ENCODE measurements at regions not wholly inside any gene's neighbourhood (a gene's known extent, or its start where the extent isn't known, plus 50 kb on each side); places are given as distances from the start of the nearest gene placed in this dataset.
"Not testable (repeated sequence)": the region's sequence is repeated elsewhere in the genome, so short reads cannot be mapped to it uniquely, and the experiment has no call there.

- not testable (repeated sequence) for DNase-seq
Measured at GRCh38 chr5:145652700-145653099, 182.4 kb downstream of the PRELID2 start.

DNA sequence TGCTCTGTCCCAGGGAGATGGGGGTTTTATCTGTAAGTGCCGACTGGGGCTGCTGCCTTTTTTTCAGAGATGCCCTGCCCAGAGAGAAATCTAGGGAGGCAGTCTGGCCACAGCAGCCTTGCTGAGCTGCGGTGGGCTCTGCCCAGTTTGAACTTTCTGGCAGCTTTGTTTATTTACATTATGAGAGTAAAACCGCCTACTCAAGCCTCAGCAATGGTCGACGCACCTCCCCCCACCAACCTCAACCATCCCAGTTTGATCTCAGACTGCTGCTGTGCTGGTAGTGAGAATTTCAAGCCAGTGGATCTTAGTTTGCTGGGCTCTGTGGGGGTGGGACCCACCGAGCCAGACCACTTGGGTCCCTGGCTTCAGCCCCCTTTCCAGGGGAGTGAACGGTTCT is 188.0 kb downstream of the PRELID2 start:
- DNase-seq = not testable (repeated sequence)

DNA sequence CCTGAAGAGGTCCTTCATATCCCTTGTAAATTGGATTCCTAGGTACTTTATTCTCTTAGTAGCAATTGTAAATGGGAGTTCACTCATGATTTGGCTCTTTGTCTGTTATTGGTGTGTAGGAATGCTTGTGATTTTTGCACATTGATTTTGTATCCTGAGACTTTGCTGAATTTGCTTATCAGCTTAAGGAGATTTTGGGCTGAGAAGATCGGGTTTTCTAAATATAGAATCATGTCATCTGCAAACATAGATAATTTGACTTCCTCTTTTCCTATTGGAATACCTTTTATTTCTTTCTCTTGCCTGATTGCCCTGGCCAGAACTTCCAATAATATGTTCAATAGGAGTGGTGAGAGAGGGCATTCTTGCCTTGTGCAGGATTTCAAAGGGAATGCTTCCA is 191.9 kb downstream of the PRELID2 start:
- DNase-seq = not testable (repeated sequence)

DNA sequence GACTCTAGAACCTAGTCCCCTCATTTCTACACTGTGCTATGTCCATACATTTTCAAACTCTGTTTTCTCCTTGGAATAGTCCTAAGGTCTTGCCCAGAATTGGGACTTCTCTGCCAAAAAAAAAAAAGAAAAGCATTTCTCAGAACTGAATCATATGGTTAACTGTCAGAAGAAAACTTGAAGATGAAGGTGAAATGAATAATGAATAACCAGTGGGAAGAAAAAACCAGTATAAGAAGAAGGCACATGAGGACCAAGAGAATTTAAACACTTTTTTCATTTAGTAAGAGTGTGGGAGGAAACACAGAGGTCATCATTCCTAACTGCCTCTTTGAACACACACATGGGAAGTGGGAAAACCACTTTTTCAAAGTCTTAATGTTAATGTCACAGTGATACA is 197.7 kb downstream of the PRELID2 start:
- DNase-seq = no peak

DNA sequence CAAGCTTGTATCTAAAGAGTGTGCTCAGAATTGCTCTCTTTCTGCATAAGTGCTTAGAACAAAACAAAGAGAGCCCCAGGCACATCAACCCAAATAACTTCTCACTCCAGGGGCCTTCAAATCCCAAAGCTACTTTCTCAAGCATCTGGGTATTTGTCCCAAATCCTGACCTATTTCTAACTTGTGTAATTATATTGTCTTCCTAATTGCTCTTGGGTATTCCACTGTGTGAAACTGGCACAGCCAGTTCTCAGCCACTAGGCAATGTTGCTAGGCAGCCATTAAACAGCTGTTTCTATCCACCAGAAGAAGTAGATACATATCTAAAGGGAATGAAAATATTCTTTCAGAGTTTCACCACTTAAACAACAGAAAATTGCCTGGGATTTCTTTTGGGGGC is 198.8 kb downstream of the PRELID2 start:
- no peak for DNase-seq

GRCh38 chr5:145633474-145633873 is 201.7 kb downstream of the PRELID2 start:
- DNase-seq = no peak

DNA sequence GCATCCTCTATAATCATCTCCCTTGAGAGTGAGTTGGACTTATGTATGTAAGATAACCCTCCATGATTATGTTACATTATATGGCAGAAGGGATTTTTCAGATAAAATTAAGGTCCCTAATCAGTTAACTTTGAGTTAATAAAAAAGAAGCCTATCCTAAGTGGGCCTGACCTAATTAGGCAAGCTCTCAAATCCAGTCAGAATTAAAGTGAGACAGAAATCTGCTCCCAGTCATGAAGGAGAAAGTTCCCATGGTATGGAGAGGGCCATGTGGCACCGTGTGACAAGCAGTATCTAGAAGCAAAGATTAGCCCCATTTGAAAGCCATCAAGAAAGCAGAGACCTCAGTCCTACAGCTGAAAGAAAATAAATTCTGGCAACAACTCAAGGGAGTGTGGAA is 202.4 kb downstream of the PRELID2 start:
- no peak for DNase-seq

GRCh38 chr5:145629047-145629446 is 206.1 kb downstream of the PRELID2 start:
- no peak for DNase-seq

- DNase-seq = no peak
Measured at GRCh38 chr5:145628525-145628924, 206.6 kb downstream of the PRELID2 start.

DNA sequence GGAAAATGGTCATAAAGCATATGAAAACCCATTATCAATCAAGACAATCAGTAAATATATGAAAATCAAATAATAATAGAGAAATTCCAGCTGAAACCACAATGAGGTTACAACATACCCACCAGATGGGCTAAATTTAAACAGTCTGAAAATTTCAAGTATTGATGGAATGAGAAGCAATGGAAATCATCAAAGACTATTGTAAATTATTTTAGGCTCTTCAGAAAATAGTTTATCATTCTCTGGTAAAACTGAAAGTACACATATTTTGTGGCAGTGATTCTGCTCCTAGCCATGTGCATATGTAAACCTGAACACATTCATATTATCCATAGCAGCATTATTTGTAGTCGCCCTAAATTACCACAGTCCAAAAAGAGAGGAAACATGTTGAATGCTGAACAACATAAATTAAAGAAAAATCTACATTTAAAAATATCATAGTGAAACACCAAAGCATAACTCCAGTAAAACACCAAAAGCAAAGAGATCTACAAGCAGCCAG is 215.3 kb downstream of the PRELID2 start:
- DNase-seq = no peak

GRCh38 chr5:145616739-145617138 is 218.4 kb downstream of the PRELID2 start:
- DNase-seq = not testable (repeated sequence)

DNA sequence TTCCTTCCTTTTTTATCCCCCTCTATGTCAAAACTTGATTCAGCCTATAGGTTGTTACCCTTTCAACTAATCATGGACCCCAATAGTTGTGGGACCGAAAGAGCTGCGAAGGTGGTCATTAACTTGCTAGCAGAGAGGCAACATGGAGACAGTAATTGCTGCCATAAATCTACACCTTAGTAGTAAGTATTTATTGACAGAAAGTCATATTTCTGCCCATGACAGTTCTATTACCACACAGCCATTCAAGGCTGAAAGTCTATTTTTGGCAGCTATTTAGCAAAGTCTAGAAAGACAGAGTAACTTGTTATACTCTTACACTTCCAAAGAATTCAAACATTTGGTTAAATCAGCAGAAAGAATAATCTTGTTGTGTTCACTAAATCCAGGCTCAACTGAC is 236.2 kb downstream of the PRELID2 start:
- no peak for DNase-seq

DNA sequence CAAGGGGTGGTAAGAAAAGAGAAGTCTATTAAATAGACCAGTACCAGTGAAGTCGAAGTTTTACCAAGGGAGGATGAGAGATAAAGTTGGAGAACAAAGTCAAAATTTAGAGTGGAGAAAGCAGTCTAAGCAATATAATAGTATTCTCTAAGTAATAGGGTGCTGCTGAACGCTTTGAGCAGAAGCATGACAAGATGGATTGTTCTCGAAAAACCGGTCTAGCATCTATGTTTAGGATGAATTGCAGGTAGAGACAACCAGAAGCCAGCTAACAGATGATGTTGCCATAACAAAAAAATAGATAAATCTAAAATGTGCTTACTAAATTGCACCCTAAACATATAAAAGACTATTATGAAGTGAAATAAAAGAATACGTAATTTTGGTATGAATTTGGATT is 237.0 kb downstream of the PRELID2 start:
- no peak for DNase-seq

DNA sequence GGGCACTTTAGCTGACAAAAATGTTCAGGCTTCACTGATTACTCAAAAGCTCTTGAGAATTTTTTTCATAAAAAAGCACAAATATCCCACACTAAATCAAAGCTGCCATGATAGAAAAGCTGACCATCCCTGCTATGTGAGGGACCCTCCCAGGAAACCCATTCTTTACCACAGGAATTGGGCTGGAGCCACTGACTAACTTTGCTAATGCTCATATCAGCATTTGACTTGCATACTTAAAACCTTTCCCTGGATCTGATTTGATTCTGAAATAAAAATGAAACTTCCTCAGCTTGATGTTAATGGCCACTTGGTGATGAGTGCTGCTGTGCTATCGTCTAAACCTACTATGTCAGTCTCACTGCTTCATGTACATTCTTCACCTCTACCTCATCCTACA is 243.6 kb downstream of the PRELID2 start:
- no peak for DNase-seq

DNA sequence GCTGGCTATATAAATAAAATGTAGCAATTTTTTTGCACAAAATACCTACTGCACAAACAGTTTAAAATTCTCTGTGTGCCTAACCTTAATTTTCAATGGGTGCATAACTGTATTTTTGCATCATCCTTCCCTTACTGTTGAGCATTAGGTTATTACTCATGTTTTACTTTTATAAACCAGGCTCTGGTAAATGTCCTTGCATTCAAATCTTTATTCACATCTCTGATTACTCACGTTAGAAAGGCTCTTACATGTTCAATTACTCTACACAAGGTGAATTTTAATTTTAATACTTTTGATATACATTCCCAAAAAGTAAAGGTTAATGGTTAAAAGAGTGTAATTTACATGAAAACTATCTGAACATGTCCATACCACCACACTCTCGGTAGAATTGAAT is 246.1 kb downstream of the PRELID2 start:
- no peak for DNase-seq

- no peak for DNase-seq
Measured at GRCh38 chr5:145588558-145588957, 246.6 kb downstream of the PRELID2 start.

GRCh38 chr5:145588113-145588512 is 247.0 kb downstream of the PRELID2 start:
- DNase-seq = no peak

DNA sequence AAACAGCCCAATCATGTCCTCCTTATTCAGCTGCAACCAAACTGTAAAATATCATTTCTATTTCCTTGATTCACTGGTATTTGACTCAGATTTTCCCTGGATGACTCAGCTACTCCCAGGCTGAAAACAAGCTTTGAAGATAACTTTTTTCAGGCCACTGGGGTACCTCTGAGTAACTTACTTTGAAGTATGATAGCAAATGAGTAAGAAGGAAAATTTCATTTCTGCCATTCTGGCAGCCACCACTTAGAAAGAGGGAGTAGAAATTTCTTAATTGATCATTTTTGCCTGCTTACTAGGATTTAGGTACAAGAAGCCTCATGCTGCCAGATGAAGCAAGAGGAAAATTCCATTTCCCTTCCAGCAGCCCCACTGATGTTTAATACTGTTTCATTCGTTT is 247.4 kb downstream of the PRELID2 start:
- DNase-seq = no peak

GRCh38 chr5:145587308-145587672 is 247.9 kb downstream of the PRELID2 start:
- DNase-seq = no peak

DNA sequence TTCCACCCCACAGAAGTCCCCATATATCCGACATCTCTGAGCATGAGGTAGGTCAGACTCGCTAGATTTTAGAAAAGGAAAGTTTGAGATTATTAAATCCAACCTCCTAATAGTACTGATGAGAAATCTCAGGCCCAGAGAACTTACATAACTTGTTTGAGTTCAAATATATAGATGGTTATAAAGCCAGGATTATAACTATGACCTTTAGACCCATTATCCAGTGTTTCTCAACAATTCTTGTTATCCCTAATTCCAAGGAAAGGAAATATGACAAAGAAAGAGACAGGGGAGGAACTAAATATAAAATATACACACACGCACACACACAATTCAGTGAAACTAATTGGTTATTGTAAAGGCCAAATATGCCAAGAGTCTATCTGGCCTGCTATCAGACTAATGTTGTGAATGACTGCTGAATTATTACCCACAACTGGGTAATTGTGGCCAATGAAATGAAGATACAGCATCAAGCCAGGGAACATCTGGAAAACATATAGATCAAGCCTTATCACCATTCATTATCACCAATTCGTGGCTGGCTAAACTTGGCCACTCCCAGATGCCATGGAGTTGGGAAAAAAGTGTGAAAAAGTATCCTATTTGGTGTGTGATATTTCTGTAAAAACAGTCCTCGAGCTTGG is 248.4 kb downstream of the PRELID2 start:
- no peak for DNase-seq

DNA sequence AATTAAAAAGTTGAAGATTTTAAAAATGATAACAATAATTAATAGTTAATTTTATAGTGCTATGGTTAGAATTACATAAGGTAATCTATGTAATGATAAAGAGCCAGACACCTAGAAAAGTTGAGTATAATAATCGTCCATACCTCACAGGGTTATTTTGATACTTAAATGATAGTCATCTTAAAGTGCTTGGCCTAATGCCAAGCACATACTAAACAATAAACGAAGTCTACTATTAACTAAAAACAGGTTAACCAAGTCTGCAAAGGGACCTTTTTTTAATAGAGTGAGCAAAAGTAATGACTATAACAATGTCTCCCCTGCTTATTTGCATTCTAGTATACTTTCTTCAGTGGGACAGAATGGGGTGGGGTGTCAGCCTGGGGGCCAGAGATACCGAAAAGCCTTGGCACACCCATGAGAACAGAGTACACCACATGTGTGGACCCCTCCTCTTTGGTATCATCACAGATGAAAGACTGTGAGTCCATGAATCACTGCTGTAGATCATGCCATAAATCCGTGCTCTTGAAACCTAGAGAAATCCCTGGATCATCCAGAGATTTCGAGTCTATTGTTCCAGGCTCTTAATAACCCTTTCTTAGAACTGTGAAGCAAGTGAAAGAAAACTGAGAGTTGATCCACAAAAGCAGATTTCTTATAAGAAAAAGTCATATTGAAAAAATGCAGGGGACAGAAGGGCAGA is 249.5 kb downstream of the PRELID2 start:
- DNase-seq = no peak

DNA sequence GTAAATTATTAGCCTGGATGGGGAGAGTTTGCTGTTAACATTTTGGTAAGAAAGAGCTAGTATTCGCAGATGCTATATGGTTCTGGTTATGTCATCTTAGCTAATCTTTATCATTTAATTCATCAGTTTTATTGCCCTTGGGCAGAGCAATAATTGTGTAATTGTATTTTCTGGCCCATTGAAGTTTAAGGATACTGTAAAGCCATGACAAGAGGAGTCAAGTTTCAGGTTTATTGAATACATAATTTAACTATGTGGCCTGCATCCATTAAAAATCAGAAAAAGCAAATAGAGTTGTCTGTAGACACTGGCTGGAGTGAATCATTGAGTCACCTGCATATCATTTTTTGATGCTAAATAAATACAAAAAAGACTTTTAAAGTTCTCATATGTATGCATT is 255.8 kb downstream of the PRELID2 start:
- no peak for DNase-seq

DNA sequence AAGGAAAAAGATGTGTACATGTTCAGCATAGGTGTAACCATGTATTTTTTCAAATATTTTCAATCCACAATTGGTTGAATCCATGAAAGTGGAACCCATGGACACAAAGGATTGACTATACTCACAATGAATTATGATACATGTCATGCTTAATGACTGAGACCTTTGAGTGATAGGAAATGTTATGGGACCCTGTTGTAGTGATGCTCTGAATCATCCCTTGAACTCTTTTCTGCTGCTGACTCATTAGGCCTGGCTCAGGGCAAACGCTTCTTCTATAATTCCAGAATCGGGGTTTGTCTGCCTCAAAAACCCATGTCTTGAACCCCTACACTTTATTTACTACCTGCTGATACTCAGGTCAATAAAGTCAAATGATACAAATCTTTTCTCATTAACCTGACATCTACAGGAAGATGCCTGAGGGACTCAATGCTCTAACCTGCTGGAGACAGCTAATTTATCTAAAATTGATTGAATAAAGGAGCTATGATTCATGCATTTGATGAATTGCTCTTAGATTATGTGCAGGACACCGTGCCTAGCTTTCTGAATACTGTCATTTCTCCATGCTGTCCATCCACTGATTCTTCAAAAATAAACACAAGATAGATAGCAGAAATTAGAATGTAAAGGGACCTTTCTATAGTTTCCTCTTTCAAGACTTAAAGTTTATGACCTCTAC is 260.1 kb downstream of the PRELID2 start:
- DNase-seq = no peak

DNA sequence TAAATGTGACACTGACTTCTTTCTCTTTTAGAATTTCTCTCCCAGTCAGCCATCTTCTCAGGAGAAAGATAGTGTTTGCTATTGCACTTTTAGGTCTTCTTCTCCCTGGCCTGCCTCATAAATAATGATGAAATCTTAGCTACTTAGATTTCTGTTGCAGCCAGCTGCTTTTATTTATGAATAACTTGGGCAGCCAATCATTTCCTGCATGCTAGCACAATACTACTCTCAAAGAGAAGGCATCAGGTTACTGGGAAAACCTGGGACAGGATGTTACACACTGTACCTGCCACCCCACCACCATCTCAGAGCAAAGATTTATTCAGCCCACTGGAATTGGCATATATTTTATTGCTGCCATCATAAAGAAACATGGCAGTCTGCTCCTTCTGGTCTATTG is 266.6 kb downstream of the PRELID2 start:
- DNase-seq = no peak
